Sigmoid colon (tissue), 3 donors: ENCODE measurements at regions not wholly inside any gene's neighbourhood (a gene's known extent, or its start where the extent isn't known, plus 50 kb on each side); places are given as distances from the start of the nearest gene placed in this dataset.
"Not testable (repeated sequence)": the region's sequence is repeated elsewhere in the genome, so short reads cannot be mapped to it uniquely, and the experiment has no call there.

Source experiments
- CTCF ChIP-seq, 4 experiments: fragments of 450-650 bp in 3 of 4; fragments of 200-600 bp in 1 of 4; IDR thresholded peaks; one replicate each; pipeline ENCODE4 v1.5.1; 2016 to 2019; ENCODE audit warnings: antibody characterized with exemption in 4 of 4, mild to moderate bottlenecking in 3 of 4, moderate library complexity in 2 of 4
- POLR2A ChIP-seq, 2 donors: fragments of 450-650 bp; IDR thresholded peaks; one replicate each; pipeline ENCODE4 v1.6.1; 2016; ENCODE audit warnings: antibody characterized with exemption in 2 of 2, mild to moderate bottlenecking in 2 of 2, moderate library complexity in 2 of 2

- not testable (repeated sequence) for TF ChIP-seq CTCF, POLR2A (IDR thresholded peaks at IDR 0.05)
Observed at GRCh38 chr4:11066584-11066983, 362.1 kb downstream of the HS3ST1 start.
